Renal cortex interstitium (tissue), 11 donors: ENCODE measurements at regions not wholly inside any gene's neighbourhood (a gene's known extent, or its start where the extent isn't known, plus 50 kb on each side); places are given as distances from the start of the nearest gene placed in this dataset.
A peak's percentile ranks its signal among the peaks of the same experiment; 100 is the strongest.

ENCODE experiments used
- DNase-seq, 11 donors: peaks; one replicate each; pipeline ENCODE4 v3.0.0-alpha.2; 2013; ENCODE audit warnings: low read depth in 9 of 11, low spot score in 4 of 11; ENCODE audit errors: extremely low read depth in 1 of 11

GRCh38 chr4:54475546-54475945 lies 182.2 kb upstream of the KIT start:
- DNase-seq, result no peak

- DNase-seq, result no peak
These were observed 175.1 kb upstream of the KIT start for GRCh38 chr4:54482529-54483200.

- DNase-seq, result peak in 1 of 11 donors; percentile 12
These were observed 173.4 kb upstream of the KIT start for GRCh38 chr4:54484383-54484782.

- no peak for DNase-seq
These were observed 170.3 kb upstream of the KIT start for GRCh38 chr4:54487491-54487890.

DNA sequence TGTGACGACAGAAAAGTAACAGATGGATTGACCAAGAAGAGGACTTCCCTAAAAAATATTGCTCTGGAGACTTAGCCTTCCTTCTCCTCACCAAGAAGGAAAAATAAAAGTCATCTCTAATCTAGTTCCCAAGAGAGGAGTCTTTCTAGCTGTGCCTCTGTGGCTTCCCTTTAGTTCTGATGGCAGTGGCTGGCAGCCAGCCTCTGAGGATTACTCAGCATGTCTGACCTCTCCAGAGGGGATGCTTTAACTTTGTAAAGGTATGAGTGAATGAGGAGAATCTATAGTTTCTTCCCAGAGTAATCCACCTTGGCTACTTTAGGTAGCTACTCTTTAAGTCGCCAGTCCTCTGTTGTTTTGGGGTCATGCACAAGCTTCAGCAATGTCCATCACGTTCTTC lies 163.9 kb upstream of the KIT start:
- DNase-seq, result no peak

DNA sequence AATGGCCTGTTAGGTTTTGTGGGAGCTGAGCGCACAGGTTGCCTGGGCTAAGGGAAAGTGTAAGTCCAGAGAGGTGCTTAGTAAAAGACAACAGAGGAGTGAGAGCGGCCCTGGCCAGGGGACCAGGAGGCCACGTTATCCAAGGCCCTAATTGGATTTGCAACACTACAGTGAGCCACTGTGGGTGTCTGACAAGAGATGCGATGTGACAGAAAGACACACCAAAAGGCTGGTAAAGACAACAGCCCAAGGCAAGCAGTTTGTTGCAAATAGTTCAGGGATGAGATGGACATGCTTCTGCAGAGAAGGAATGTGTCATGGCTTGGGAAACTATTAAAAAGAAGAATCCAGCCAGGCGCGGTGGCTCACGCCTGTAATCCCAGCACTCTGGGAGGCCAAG lies 162.7 kb upstream of the KIT start:
- DNase-seq, result no peak

GRCh38 chr4:54495641-54496040 lies 162.1 kb upstream of the KIT start:
- no peak for DNase-seq

GRCh38 chr4:54496412-54496811 lies 161.3 kb upstream of the KIT start:
- DNase-seq, result no peak

- DNase-seq, result no peak
These were observed 159.8 kb upstream of the KIT start for GRCh38 chr4:54497947-54498346.

GRCh38 chr4:54498661-54499111 lies 159.1 kb upstream of the KIT start:
- DNase-seq, result no peak

GRCh38 chr4:54499308-54500074 lies 158.3 kb upstream of the KIT start:
- no peak for DNase-seq

GRCh38 chr4:54505362-54505761 lies 152.4 kb upstream of the KIT start:
- no peak for DNase-seq

DNA sequence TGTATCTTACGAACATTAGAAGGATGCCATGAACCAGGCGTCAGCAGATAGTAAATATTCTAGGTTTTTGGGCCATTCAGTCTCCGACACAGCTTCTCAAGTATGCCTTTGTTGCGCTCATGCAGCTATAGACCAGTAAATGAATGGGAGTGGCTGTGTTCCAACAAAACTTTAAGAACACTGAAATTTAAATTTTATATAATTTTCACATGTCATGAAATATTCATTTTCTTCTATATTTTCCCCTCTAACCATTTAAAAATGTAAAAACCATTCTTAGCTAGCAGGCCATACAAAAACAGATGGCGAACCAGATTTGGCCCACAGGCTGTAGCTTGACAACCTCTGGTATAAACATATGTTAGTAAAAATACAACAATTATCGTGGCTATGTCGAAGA lies 151.8 kb upstream of the KIT start:
- DNase-seq, result no peak

DNA sequence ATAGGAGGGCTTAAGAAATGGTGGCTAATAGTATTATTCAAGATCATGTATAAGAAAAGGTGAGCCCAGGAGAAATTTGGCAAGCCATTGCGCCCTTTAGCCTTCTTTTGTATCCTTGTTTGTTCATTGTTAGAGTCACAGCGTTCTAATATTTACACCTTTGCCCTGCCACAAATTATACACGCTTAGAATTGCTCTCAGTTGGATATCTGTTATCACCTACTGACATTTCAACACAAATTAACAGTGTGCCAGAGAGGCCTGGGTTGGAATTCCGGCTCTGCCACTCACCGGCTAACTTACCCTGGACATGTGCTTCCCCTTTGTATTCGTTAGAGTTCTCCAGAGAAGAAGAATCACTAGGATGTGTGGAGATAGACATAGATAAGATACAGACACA lies 148.7 kb upstream of the KIT start:
- no peak for DNase-seq

DNA sequence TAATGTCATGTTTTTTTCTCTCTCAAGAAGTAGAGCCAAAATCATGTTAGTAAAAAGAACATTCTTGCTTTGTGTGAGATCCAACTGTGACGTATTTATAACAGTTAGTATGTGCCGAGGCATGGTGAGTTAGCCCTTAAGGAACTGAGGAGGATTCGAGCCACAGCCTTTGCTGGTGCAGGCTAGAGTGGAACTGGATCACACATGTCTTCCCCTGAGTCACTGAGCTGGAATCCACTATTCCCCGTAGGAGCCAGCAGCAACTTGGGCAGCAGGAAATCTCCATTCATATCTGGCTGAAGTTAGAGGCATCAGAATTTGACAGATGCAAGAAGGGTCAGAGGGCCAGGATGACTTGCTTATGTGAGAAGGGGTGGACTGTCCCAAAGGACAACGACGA lies 144.6 kb upstream of the KIT start:
- DNase-seq, result peak in 1 of 11 donors; percentile 6

DNA sequence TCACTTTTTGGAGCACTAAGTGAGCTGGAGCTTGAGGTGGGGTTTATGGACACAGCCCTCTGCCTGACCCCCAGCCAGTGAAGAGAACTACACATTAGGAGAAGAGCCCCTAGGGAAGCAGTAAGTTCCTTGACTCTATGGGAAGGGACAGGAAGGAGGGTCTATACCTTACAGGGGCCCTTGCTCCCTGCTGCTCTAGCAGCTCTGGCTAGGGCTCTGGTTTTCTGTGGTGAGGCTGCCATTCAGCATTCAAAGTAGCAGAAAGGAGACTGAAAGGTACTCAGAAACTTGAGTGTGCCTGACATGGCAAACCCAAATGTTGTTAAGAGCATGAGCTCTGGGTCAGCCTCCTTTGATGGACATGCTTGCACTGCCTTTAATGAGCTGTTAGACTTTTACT lies 144.0 kb upstream of the KIT start:
- no peak for DNase-seq

DNA sequence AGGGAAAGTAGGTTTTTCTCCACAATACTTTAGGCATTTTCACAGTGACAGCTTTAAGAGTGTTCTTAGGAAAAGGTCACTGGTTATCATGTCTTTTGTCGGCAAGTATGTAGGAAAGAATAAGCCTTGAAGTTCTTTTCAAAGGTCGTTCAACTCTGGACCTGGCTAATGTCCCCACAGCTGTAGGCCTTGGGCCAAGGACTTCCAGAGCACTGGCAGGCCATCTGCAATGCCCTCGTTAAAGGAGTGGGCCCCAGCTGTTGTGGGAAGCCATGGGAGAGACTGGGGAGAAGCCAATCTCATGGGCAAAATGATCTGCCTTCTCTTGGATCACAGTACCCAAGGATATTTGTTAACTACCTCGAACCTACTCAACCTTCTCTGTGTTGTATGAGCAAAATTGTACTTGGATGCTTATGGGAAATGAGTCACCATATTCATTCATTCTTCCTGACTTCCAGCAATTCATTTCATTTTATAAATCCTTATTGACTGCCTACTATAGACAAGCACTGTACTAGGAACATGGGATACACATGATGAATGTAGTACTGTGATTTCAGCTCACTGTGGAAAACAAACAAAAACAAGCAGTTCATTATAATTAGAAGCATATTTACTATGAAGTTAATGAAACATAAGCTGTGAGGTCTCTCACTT lies 141.1 kb upstream of the KIT start:
- DNase-seq, result no peak

GRCh38 chr4:54517781-54518444 lies 139.8 kb upstream of the KIT start:
- no peak for DNase-seq

GRCh38 chr4:54525602-54526001 lies 132.2 kb upstream of the KIT start:
- no peak for DNase-seq

DNA sequence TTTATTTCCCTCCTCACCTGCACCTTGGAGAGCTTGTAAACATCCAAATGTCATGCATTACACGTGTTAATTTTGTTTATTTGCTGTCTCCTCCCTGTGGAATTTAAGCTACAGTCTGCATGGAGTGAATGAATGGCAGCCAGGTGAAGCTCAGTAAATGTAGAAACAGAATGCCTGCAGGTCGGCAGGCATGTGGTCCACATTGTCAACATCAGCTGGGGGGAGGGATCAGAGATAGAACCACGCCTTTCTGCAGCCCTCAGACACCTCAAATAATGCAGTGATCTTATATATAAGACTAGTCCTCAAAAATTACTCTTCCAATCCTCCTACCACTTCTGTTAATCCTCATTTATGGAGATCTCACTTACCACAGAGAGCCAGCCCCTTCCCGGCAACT lies 131.2 kb upstream of the KIT start:
- no peak for DNase-seq
